SK-N-SH (cell line): ENCODE measurements at regions not wholly inside any gene's neighbourhood (a gene's known extent, or its start where the extent isn't known, plus 50 kb on each side); places are given as distances from the start of the nearest gene placed in this dataset.

Source experiments
- CTCF ChIA-PET: fragments of 300-600, 350-600 bp; formaldehyde crosslinking; extraction: SDS; loops from one replicate; lab custom pipeline; 2021; lab: Yijun Ruan, JAX
- POLR2A ChIA-PET: fragments of 350-600 bp; sonication (Branson Sonifier 250); formaldehyde crosslinking; extraction: SDS; loops from one replicate; lab custom pipeline; 2020; ENCODE audit warnings: antibody characterized with exemption, inconsistent platforms; lab: Yijun Ruan, JAX
- DNase-seq: peaks from one replicate; pipeline ENCODE4 v3.0.0; 2012
- H2AFZ ChIP-seq: fragments of 200-600 bp; sonication (generic); 2 replicates; pipeline ENCODE4 v1.8.1; 2016; ENCODE audit warnings: antibody characterized with exemption, mild to moderate bottlenecking, low read depth
- H3F3A ChIP-seq: fragments of 200-600 bp; sonication (generic); replicated peaks from 2 replicates; pipeline ENCODE3; 2016; ENCODE audit warnings: antibody characterized with exemption, mild to moderate bottlenecking; ENCODE audit not compliant: insufficient read depth
- H3K27ac ChIP-seq, 2 experiments: fragments of 200-500 bp in 1 of 2; fragments of 200-600 bp in 1 of 2; sonication (Bioruptor generic) in 1 of 2; sonication (generic), shearing (Covaris generic) in 1 of 2; 2 replicates each; pipeline versions ENCODE4 v1.5.1 to v1.6.1; 2014 to 2016; ENCODE audit warnings: low read depth in 2 of 2, inconsistent platforms in 1 of 2, low read length in 1 of 2, mild to moderate bottlenecking in 1 of 2, mixed read lengths in 1 of 2
- H3K27me3 ChIP-seq: fragments of 200-600 bp; sonication (generic), shearing (Covaris generic); 2 replicates; pipeline ENCODE4 v1.6.1; 2016; ENCODE audit warnings: mixed run types; ENCODE audit not compliant: insufficient read depth
- H3K36me3 ChIP-seq, 2 experiments: fragments of 200-500 bp in 1 of 2; fragments of 200-600 bp in 1 of 2; sonication (Bioruptor generic) in 1 of 2; sonication (generic) in 1 of 2; replicated peaks in 1 of 2; 2 replicates each; pipeline versions ENCODE3 to v1.5.1; 2014 to 2016; ENCODE audit warnings: low read length in 1 of 2, mild to moderate bottlenecking in 1 of 2; ENCODE audit not compliant: insufficient read depth in 2 of 2, control insufficient read depth in 1 of 2
- H3K4me1 ChIP-seq, 2 experiments: fragments of 200-500 bp in 1 of 2; fragments of 200-600 bp in 1 of 2; sonication (Bioruptor generic) in 1 of 2; sonication (generic), shearing (Covaris generic) in 1 of 2; 2 replicates each; pipeline versions ENCODE4 v1.5.1 to v1.6.1; 2014 to 2016; ENCODE audit warnings: low read depth in 1 of 2, low read length in 1 of 2, mixed run types in 1 of 2; ENCODE audit not compliant: insufficient read depth in 2 of 2, control insufficient read depth in 1 of 2
- H3K4me2 ChIP-seq: fragments of 200-600 bp; sonication (generic), shearing (Covaris generic); 2 replicates; pipeline ENCODE4 v1.6.1; 2017; ENCODE audit warnings: mixed run types
- H3K4me3 ChIP-seq, 2 experiments: fragments of 200-500 bp in 1 of 2; fragments of 200-600 bp in 1 of 2; sonication (Bioruptor generic) in 1 of 2; sonication (generic), shearing (Covaris generic) in 1 of 2; 2 replicates each; pipeline versions ENCODE4 v1.5.1 to v1.8.1; 2014 to 2016; ENCODE audit warnings: low read depth in 2 of 2, inconsistent platforms in 1 of 2, low read length in 1 of 2, mild to moderate bottlenecking in 1 of 2, mixed read lengths in 1 of 2, moderate library complexity in 1 of 2
- H3K79me2 ChIP-seq: fragments of 200-600 bp; sonication (generic); 2 replicates; pipeline ENCODE4 v1.8.1; 2017; ENCODE audit warnings: mild to moderate bottlenecking; ENCODE audit not compliant: insufficient read depth
- H3K9ac ChIP-seq: fragments of 200-600 bp; sonication (generic); 2 replicates; pipeline ENCODE4 v1.6.1; 2017; ENCODE audit warnings: mixed run types
- H3K9me2 ChIP-seq: fragments of 200-600 bp; sonication (generic); 2 replicates; pipeline ENCODE4 v1.6.1; 2017; ENCODE audit warnings: mixed run types
- H3K9me3 ChIP-seq: fragments of 200-600 bp; sonication (generic); 2 replicates; pipeline ENCODE4 v1.6.1; 2017; ENCODE audit warnings: mixed run types, mild to moderate bottlenecking, moderate library complexity
- H4K20me1 ChIP-seq: fragments of 200-600 bp; sonication (generic); 2 replicates; pipeline ENCODE4 v1.6.1; 2017; ENCODE audit warnings: mild to moderate bottlenecking, mixed run types; ENCODE audit not compliant: insufficient read depth
- EP300 ChIP-seq, 2 experiments: IDR thresholded peaks; 2 replicates each; pipeline versions ENCODE4 v1.4.0 to v1.6.1; 2012; ENCODE audit warnings: borderline replicate concordance in 1 of 2, low read depth in 1 of 2, low read length in 1 of 2
- FOSL2 ChIP-seq: IDR thresholded peaks from 2 replicates; pipeline ENCODE4 v1.4.0; 2012; ENCODE audit warnings: low read depth, mild to moderate bottlenecking, moderate library complexity, borderline replicate concordance
- FOXM1 ChIP-seq: IDR thresholded peaks from 2 replicates; pipeline ENCODE4 v1.4.0; 2012; ENCODE audit warnings: low read depth, mild to moderate bottlenecking
- GATA2 ChIP-seq: sonication (generic); formaldehyde crosslinking; IDR thresholded peaks from 2 replicates; pipeline ENCODE4 v1.5.0; 2020; ENCODE audit warnings: mild to moderate bottlenecking, missing genetic modification reagents
- MAX ChIP-seq: IDR thresholded peaks from 2 replicates; pipeline ENCODE4 v1.4.0; 2012; ENCODE audit warnings: low read depth
- MEF2A ChIP-seq: IDR thresholded peaks from 2 replicates; pipeline ENCODE4 v1.4.0; 2012; ENCODE audit warnings: low read depth, borderline replicate concordance
- NFIC ChIP-seq: IDR thresholded peaks from 2 replicates; pipeline ENCODE4 v1.4.0; 2012; ENCODE audit warnings: borderline replicate concordance
- NRF1 ChIP-seq: IDR thresholded peaks from 2 replicates; pipeline ENCODE4 v1.6.1; 2012; ENCODE audit warnings: low read depth, mild to moderate bottlenecking, low read length
- RCOR1 ChIP-seq: fragments of 150-350 bp; IDR thresholded peaks from 2 replicates; pipeline ENCODE4 v1.6.1; 2017; ENCODE audit warnings: antibody characterized with exemption, low read length
- SMC3 ChIP-seq: IDR thresholded peaks from 2 replicates; pipeline ENCODE4 v1.6.1; 2012; ENCODE audit warnings: low read depth, low read length, improper control_type of control experiment
- USF1 ChIP-seq: IDR thresholded peaks from 2 replicates; pipeline ENCODE4 v1.4.0; 2012; ENCODE audit warnings: low read depth, borderline replicate concordance
- YY1 ChIP-seq: IDR thresholded peaks from 2 replicates; pipeline ENCODE4 v1.4.0; 2012; ENCODE audit warnings: low read depth, mild to moderate bottlenecking
- WGBS: methylation state at CpG from one replicate; pipeline ENCODE4 v1.1.6; 2017; ENCODE audit warnings: low lambda C conversion rate; 5-methylcytosine and 5-hydroxymethylcytosine counted together
- TF ChIP-seq, protein P1 (sequence below): fragments of 200-600 bp; sonication (generic); IDR thresholded peaks from 2 replicates; pipeline ENCODE4 v1.6.1; 2017; ENCODE audit warnings: antibody characterized with exemption, mild to moderate bottlenecking, moderate library complexity
- TF ChIP-seq, protein P2 (sequence below): fragments of 150-350 bp; IDR thresholded peaks from 2 replicates; pipeline ENCODE4 v1.6.1; 2017; ENCODE audit warnings: antibody characterized with exemption, low read length, low read depth, borderline replicate concordance

GRCh38 chr17:72426948-72427760, 306.3 kb downstream of the SOX9 start:
- Histone ChIP-seq H3K4me2 (no peak overlapping the region), H3K27me3 (no peaks in the 10 kb centered on the region), H3K36me3 (no peaks in the 10 kb centered on the region), H3K9me3 (no peaks in the 10 kb centered on the region), H3K4me3 (no peak overlapping the region), H3K79me2 (0 out of 2 replicates have a peak, but pooled peaks cover 4% of the 10 kb centered on the region), H3K4me1 (peaks cover 23 to 40% of the 10 kb centered on the region in 2 experiments), H3K9me2 (no peaks in the 10 kb centered on the region), H3K27ac (no peak overlapping the region), H2AFZ (no peak overlapping the region), H3K9ac (no peak overlapping the region), H4K20me1 (no peaks in the 10 kb centered on the region), H3F3A (peaks cover 18% of the 10 kb centered on the region)
- POLR2A ChIA-PET, result no interaction called here
- 83% methylated on average over 7 of the region's 7 CpGs for WGBS
- DNase-seq, result peak; percentile 76
- CTCF ChIA-PET, result interaction anchor here (0.5 to 1.5 kb wide), 7 partner anchors 39 to 954 kb away, joined by 3 to 4 read pairs (median 3); no protein-coding TSS in a partner anchor
- TF ChIP-seq RCOR1 (peak; percentile 50; the same call in 1 of the 2 replicates), MEF2A (no peak)
- TF ChIP-seq, protein P1, sequence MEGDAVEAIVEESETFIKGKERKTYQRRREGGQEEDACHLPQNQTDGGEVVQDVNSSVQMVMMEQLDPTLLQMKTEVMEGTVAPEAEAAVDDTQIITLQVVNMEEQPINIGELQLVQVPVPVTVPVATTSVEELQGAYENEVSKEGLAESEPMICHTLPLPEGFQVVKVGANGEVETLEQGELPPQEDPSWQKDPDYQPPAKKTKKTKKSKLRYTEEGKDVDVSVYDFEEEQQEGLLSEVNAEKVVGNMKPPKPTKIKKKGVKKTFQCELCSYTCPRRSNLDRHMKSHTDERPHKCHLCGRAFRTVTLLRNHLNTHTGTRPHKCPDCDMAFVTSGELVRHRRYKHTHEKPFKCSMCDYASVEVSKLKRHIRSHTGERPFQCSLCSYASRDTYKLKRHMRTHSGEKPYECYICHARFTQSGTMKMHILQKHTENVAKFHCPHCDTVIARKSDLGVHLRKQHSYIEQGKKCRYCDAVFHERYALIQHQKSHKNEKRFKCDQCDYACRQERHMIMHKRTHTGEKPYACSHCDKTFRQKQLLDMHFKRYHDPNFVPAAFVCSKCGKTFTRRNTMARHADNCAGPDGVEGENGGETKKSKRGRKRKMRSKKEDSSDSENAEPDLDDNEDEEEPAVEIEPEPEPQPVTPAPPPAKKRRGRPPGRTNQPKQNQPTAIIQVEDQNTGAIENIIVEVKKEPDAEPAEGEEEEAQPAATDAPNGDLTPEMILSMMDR, result peak; percentile 30; the same call in 1 of the 2 replicates

DNA sequence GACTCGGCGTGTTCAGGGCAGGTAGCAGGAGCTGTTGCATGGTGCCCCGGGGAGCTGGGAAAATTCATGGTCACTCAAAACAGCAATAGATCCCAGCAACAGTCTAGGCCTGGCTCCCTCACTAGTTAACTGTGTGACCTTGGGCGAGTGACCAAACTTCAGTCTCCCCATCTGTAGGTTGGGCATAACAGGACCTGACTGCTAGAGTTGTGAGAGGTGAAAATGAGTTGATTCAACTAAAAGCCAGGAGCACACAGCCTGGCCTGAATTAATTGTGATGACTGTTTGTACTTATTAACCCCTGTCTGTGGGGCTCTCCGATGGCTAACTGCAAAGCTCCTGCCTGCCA, 306.9 kb downstream of the SOX9 start:
- 0 out of 2 replicates have a peak, but pooled peaks cover 7% of the 10 kb centered on the region for H3K79me2 ChIP-seq
- H3K4me3 ChIP-seq, result no peak overlapping the region
- H4K20me1 ChIP-seq, result no peaks in the 10 kb centered on the region
- POLR2A ChIA-PET, result no interaction called here
- H3F3A ChIP-seq, result peaks cover 13% of the 10 kb centered on the region
- H3K36me3 ChIP-seq, result no peaks in the 10 kb centered on the region
- no peak overlapping the region for H3K27ac ChIP-seq
- no peaks in the 10 kb centered on the region for H3K9me3 ChIP-seq
- H2AFZ ChIP-seq, result no peak overlapping the region
- no peak overlapping the region for H3K9ac ChIP-seq
- H3K4me1 ChIP-seq, result peaks cover 21 to 39% of the 10 kb centered on the region in 2 experiments
- CTCF ChIA-PET, result interaction anchor here (0.8 to 1.5 kb wide), 7 partner anchors 13 to 954 kb away, joined by 3 to 5 read pairs (median 3); no protein-coding TSS in a partner anchor
- TF ChIP-seq, protein P2, sequence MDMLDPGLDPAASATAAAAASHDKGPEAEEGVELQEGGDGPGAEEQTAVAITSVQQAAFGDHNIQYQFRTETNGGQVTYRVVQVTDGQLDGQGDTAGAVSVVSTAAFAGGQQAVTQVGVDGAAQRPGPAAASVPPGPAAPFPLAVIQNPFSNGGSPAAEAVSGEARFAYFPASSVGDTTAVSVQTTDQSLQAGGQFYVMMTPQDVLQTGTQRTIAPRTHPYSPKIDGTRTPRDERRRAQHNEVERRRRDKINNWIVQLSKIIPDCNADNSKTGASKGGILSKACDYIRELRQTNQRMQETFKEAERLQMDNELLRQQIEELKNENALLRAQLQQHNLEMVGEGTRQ, result no peak
- no peak for TF ChIP-seq RCOR1
- no peak for TF ChIP-seq NFIC
- TF ChIP-seq FOSL2, result no peak
- no peak for TF ChIP-seq SMC3
- no peak for TF ChIP-seq FOXM1
- TF ChIP-seq MAX, result no peak
- TF ChIP-seq NRF1, result no peak
- TF ChIP-seq USF1, result no peak
- TF ChIP-seq GATA2, result no peak
- no peak for TF ChIP-seq EP300 (IDR thresholded peaks at IDR 0.05; ENCODE audit: borderline replicate concordance in 1 of 2, low read depth in 1 of 2, low read length in 1 of 2)
- no peak for TF ChIP-seq YY1
- no peaks in the 10 kb centered on the region for H3K9me2 ChIP-seq
- H3K27me3 ChIP-seq, result no peaks in the 10 kb centered on the region
- whole genome bisulfite sequencing, result 98% methylated on average over 5 of the region's 5 CpGs
- DNase-seq, result no peak
- no peak overlapping the region for H3K4me2 ChIP-seq
